ENCODE measurements at regions not wholly inside any gene's neighbourhood (a gene's known extent, or its start where the extent isn't known, plus 50 kb on each side); places are given as distances from the start of the nearest gene placed in this dataset.

GRCh38 chr6:113010196-113010989, 663.3 kb downstream of the RFPL4B start:
- Mint-ChIP-seq H3K27me3 (peaks cover 4% of the 10 kb centered on the region), H3K36me3 (no peaks in the 10 kb centered on the region), H3K9me3 (no peaks in the 10 kb centered on the region), H3K4me1 (ENCODE audit: unreplicated experiment) (peaks cover 13% of the 10 kb centered on the region), H3K27ac (no peak overlapping the region), H3K4me3 (no peak overlapping the region)
- no peak for DNase-seq (ENCODE audit: extremely low spot score, unreplicated experiment)
- TF ChIP-seq, protein P1, sequence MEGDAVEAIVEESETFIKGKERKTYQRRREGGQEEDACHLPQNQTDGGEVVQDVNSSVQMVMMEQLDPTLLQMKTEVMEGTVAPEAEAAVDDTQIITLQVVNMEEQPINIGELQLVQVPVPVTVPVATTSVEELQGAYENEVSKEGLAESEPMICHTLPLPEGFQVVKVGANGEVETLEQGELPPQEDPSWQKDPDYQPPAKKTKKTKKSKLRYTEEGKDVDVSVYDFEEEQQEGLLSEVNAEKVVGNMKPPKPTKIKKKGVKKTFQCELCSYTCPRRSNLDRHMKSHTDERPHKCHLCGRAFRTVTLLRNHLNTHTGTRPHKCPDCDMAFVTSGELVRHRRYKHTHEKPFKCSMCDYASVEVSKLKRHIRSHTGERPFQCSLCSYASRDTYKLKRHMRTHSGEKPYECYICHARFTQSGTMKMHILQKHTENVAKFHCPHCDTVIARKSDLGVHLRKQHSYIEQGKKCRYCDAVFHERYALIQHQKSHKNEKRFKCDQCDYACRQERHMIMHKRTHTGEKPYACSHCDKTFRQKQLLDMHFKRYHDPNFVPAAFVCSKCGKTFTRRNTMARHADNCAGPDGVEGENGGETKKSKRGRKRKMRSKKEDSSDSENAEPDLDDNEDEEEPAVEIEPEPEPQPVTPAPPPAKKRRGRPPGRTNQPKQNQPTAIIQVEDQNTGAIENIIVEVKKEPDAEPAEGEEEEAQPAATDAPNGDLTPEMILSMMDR (conservative IDR thresholded peaks at IDR 0.05) = no peak

- no peak overlapping the region for H3K4me3 Mint-ChIP-seq
- peaks cover 4% of the 10 kb centered on the region for H3K27me3 Mint-ChIP-seq
- no peak for DNase-seq (ENCODE audit: extremely low spot score, unreplicated experiment)
- H3K36me3 Mint-ChIP-seq = no peaks in the 10 kb centered on the region
- TF ChIP-seq, protein P1 (conservative IDR thresholded peaks at IDR 0.05) = no peak
- no peaks in the 10 kb centered on the region for H3K9me3 Mint-ChIP-seq
- no peak overlapping the region for H3K27ac Mint-ChIP-seq
- H3K4me1 Mint-ChIP-seq (ENCODE audit: unreplicated experiment) = peaks cover 13% of the 10 kb centered on the region
Measured at GRCh38 chr6:113011389-113011788, 664.3 kb downstream of the RFPL4B start.

DNA sequence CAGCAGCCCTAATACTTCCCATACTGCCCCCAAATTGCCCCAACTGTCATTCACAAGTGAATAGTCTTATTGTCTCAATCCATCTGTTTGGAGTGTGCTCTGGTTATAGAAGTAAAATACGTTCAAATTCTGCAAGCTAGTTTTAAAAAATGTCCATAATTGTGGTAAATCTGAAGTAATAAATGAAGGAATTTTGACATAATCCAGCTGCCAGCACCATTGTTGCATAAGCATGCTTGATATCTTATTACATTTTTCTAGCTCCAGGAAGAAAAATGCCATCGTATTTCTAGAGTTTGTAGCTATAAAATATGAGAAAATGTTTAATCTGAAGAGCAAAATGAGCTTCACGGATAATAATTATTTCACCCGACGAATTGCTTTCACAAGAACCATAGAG, 664.7 kb downstream of the RFPL4B start:
- no peak overlapping the region for H3K27ac Mint-ChIP-seq
- H3K36me3 Mint-ChIP-seq = no peaks in the 10 kb centered on the region
- no peak for DNase-seq (ENCODE audit: extremely low spot score, unreplicated experiment)
- TF ChIP-seq, protein P1 (conservative IDR thresholded peaks at IDR 0.05) = no peak
- no peaks in the 10 kb centered on the region for H3K9me3 Mint-ChIP-seq
- H3K4me1 Mint-ChIP-seq (ENCODE audit: unreplicated experiment) = peaks cover 13% of the 10 kb centered on the region
- no peak overlapping the region for H3K4me3 Mint-ChIP-seq
- peaks cover 4% of the 10 kb centered on the region for H3K27me3 Mint-ChIP-seq

DNA sequence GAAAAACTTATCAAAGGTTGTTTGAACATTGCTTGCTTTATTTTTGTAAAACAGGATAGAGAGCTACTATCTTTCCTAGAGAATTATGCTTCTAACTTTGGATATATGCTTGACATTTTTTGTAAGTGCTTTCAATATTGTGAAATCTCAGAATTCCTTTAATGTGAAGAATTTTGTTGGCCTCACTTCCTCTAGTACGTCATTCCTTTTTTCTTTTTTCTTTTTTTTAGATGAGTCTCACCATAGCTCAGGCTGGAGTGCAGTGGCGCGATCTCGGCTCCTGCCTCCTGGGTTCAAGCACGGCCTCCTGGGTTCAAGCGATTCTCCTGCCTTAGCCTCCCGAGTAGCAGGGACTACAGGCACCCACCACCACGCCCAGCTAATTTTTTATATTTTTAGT, 668.1 kb downstream of the RFPL4B start:
- TF ChIP-seq, protein P1 (conservative IDR thresholded peaks at IDR 0.05) = no peak
- Mint-ChIP-seq H3K4me3 (no peak overlapping the region), H3K4me1 (ENCODE audit: unreplicated experiment) (peaks cover 16% of the 10 kb centered on the region), H3K27ac (no peak overlapping the region), H3K9me3 (no peaks in the 10 kb centered on the region), H3K36me3 (no peaks in the 10 kb centered on the region), H3K27me3 (no peaks in the 10 kb centered on the region)
- no peak for DNase-seq (ENCODE audit: extremely low spot score, unreplicated experiment)

DNA sequence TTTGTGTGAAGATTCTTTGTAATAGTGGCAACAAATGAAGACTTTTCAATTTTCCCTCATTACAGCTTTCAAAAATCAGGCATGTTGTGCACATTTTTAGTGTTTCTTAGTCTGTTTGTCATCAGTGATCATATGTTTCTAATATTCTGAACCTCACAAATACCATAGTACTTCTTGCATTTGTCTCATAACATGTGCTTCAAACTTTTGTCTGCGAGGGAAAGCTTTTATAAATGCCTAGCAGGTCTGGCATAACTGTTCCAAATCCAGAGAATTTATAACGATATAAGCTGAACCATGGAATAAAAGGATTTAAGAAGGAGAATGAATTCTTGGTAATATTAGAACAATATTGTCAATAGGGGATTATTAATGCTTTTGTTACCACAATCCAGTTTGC, 670.2 kb downstream of the RFPL4B start:
- no peak for DNase-seq (ENCODE audit: extremely low spot score, unreplicated experiment)
- TF ChIP-seq, protein P1 (conservative IDR thresholded peaks at IDR 0.05) = no peak
- H3K36me3 Mint-ChIP-seq = no peaks in the 10 kb centered on the region
- H3K9me3 Mint-ChIP-seq = no peaks in the 10 kb centered on the region
- H3K4me1 Mint-ChIP-seq (ENCODE audit: unreplicated experiment) = peaks cover 6% of the 10 kb centered on the region
- H3K4me3 Mint-ChIP-seq = no peak overlapping the region
- no peaks in the 10 kb centered on the region for H3K27me3 Mint-ChIP-seq
- no peak overlapping the region for H3K27ac Mint-ChIP-seq
